Colonic mucosa (tissue), 4 donors: ENCODE measurements at regions not wholly inside any gene's neighbourhood (a gene's known extent, or its start where the extent isn't known, plus 50 kb on each side); places are given as distances from the start of the nearest gene placed in this dataset.

ENCODE experiments used
- DNase-seq: peaks from one replicate; pipeline ENCODE4 v3.0.0-alpha.2; 2020
- H3K27ac ChIP-seq: fragments of 200-600 bp; one replicate; pipeline ENCODE4 v1.8.0; 2021
- H3K27me3 ChIP-seq: fragments of 200-600 bp; one replicate; pipeline ENCODE4 v1.8.0; 2021
- H3K36me3 ChIP-seq: fragments of 200-600 bp; one replicate; pipeline ENCODE4 v1.8.0; 2021
- H3K4me1 ChIP-seq: fragments of 200-600 bp; one replicate; pipeline ENCODE4 v1.8.0; 2021; ENCODE audit warnings: mild to moderate bottlenecking
- H3K4me3 ChIP-seq: fragments of 200-600 bp; one replicate; pipeline ENCODE4 v1.8.0; 2021
- H3K9ac ChIP-seq, 2 donors: one replicate each; pipeline ENCODE4 v1.7.0; 2013; ENCODE audit warnings: control low read depth in 2 of 2, low read depth in 2 of 2, low read length in 2 of 2
- H3K9me3 ChIP-seq: fragments of 200-600 bp; one replicate; pipeline ENCODE4 v1.8.0; 2021
- intact Hi-C: fragments of 100-400 bp; cut with DNase I; formaldehyde crosslinking; loops from one replicate; pipeline ENCODE4 v1.14.1; 2022
- TF ChIP-seq, protein P1 (sequence below): fragments of 200-600 bp; IDR thresholded peaks from one replicate; pipeline ENCODE4 v1.8.0; 2022; ENCODE audit warnings: antibody characterized with exemption, mild to moderate bottlenecking
- donor health status: healthy.
- donor health status: DM: no; HTN: no; CAD: no.
- donor health status: DM: no; HTN: no; CAD: no.

DNA sequence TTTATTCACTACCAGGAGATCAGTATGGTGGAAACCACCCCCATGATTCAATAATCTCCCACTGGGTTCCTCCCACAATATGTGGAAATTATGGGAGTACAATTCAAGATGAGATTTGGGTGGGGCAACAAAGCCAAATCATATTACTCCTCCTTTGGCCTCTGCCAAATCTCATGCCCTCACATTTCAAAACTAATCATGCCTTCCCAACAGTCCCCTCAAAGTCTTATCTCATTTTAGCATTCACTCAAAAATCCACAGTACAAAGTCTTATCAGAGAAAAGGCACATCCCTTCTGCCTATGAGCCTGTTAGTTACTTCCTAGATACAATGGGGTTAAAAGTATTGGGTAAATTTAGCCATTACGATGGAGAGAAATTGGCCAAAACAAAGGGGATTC, 989.5 kb upstream of the CNTNAP5 start:
- no peak for DNase-seq
- no peaks in the 10 kb centered on the region for H3K9me3 ChIP-seq
- no peak overlapping the region for H3K27ac ChIP-seq
- no peaks in the 10 kb centered on the region for H3K4me1 ChIP-seq
- TF ChIP-seq, protein P1, sequence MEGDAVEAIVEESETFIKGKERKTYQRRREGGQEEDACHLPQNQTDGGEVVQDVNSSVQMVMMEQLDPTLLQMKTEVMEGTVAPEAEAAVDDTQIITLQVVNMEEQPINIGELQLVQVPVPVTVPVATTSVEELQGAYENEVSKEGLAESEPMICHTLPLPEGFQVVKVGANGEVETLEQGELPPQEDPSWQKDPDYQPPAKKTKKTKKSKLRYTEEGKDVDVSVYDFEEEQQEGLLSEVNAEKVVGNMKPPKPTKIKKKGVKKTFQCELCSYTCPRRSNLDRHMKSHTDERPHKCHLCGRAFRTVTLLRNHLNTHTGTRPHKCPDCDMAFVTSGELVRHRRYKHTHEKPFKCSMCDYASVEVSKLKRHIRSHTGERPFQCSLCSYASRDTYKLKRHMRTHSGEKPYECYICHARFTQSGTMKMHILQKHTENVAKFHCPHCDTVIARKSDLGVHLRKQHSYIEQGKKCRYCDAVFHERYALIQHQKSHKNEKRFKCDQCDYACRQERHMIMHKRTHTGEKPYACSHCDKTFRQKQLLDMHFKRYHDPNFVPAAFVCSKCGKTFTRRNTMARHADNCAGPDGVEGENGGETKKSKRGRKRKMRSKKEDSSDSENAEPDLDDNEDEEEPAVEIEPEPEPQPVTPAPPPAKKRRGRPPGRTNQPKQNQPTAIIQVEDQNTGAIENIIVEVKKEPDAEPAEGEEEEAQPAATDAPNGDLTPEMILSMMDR = no peak
- no peak overlapping the region for H3K9ac ChIP-seq
- H3K27me3 ChIP-seq = no peaks in the 10 kb centered on the region
- H3K36me3 ChIP-seq = no peaks in the 10 kb centered on the region
- intact Hi-C loops = no loop called here
- H3K4me3 ChIP-seq = no peak overlapping the region

- H3K4me1 ChIP-seq = no peaks in the 10 kb centered on the region
- no peaks in the 10 kb centered on the region for H3K36me3 ChIP-seq
- DNase-seq = no peak
- intact Hi-C loops = no loop called here
- H3K4me3 ChIP-seq = no peak overlapping the region
- TF ChIP-seq, protein P1 = no peak
- no peak overlapping the region for H3K27ac ChIP-seq
- H3K9me3 ChIP-seq = no peaks in the 10 kb centered on the region
- H3K9ac ChIP-seq = no peak overlapping the region
- no peaks in the 10 kb centered on the region for H3K27me3 ChIP-seq
Measured at GRCh38 chr2:123036300-123036699, 988.8 kb upstream of the CNTNAP5 start.

DNA sequence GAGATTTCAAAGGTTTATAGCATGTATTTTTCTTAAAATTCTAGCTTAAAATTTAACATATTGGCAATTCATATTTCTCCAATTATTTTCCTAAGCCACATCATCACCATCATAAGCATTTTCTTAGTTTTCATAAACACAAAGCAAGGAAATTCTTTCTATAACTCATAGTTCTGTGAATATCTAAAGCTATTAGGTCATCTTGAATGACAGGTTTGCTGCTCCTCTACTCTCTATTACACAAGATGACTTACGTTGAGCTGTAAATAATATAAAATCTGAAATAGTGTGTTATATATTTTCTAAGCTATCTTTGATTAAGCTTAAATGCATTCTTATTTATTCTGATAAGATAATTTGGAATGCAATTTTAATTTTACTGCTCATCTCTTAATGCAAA, 984.6 kb upstream of the CNTNAP5 start:
- Histone ChIP-seq H3K9me3 (no peaks in the 10 kb centered on the region), H3K4me1 (no peaks in the 10 kb centered on the region), H3K27me3 (no peaks in the 10 kb centered on the region), H3K9ac (no peak overlapping the region), H3K4me3 (no peak overlapping the region), H3K36me3 (no peaks in the 10 kb centered on the region), H3K27ac (no peak overlapping the region)
- DNase-seq = no peak
- intact Hi-C loops = no loop called here
- TF ChIP-seq, protein P1 = no peak

DNA sequence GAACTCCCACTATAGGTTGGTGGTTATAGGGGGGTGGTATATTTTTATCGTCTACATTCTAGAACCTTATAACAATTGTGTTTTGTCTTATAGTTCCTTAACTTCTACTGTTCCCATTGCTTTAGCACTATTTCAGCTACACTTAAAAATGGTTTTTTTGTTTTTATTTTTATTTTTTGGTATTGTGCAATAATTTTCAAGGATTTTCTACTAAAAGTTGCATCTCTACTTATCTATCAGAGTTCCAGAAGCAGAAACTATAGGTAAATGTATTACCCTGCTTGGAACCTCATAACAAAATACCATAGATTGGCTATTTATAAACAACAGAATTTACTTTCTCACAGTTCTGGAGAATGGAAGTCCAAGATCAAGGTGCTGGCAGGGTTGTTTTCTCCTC, 981.6 kb upstream of the CNTNAP5 start:
- no peaks in the 10 kb centered on the region for H3K4me1 ChIP-seq
- no peak overlapping the region for H3K9ac ChIP-seq
- no peaks in the 10 kb centered on the region for H3K27me3 ChIP-seq
- TF ChIP-seq, protein P1 = no peak
- H3K4me3 ChIP-seq = no peak overlapping the region
- DNase-seq = no peak
- H3K27ac ChIP-seq = no peak overlapping the region
- intact Hi-C loops = no loop called here
- no peaks in the 10 kb centered on the region for H3K36me3 ChIP-seq
- no peaks in the 10 kb centered on the region for H3K9me3 ChIP-seq

- H3K4me3 ChIP-seq = no peak overlapping the region
- DNase-seq = no peak
- no peaks in the 10 kb centered on the region for H3K9me3 ChIP-seq
- no peaks in the 10 kb centered on the region for H3K27me3 ChIP-seq
- no peaks in the 10 kb centered on the region for H3K4me1 ChIP-seq
- no peaks in the 10 kb centered on the region for H3K36me3 ChIP-seq
- TF ChIP-seq, protein P1 = no peak
- no peak overlapping the region for H3K27ac ChIP-seq
- intact Hi-C loops = no loop called here
- no peak overlapping the region for H3K9ac ChIP-seq
Measured at GRCh38 chr2:123045713-123046112, 979.4 kb upstream of the CNTNAP5 start.

- H3K9ac ChIP-seq = no peak overlapping the region
- no peak for DNase-seq
- no peaks in the 10 kb centered on the region for H3K9me3 ChIP-seq
- H3K4me1 ChIP-seq = no peaks in the 10 kb centered on the region
- H3K4me3 ChIP-seq = no peak overlapping the region
- no peaks in the 10 kb centered on the region for H3K36me3 ChIP-seq
- H3K27ac ChIP-seq = no peak overlapping the region
- H3K27me3 ChIP-seq = no peaks in the 10 kb centered on the region
- intact Hi-C loops = no loop called here
- TF ChIP-seq, protein P1 = no peak
Measured at GRCh38 chr2:123047186-123047585, 977.9 kb upstream of the CNTNAP5 start.
